GM18519 (cell line): ENCODE measurements at regions not wholly inside any gene's neighbourhood (a gene's known extent, or its start where the extent isn't known, plus 50 kb on each side); places are given as distances from the start of the nearest gene placed in this dataset.

Experiments used
- ATAC-seq: cut with Tn5 transposase; IDR thresholded peaks from one replicate; pipeline ENCODE4 v1.9.1; 2021; ENCODE audit warnings: mild to moderate bottlenecking, moderate library complexity; ENCODE audit not compliant: unreplicated experiment, low FRiP score

GRCh38 chr12:4032924-4033615 is 159.9 kb upstream of the PARP11 start:
- ATAC-seq: no peak

GRCh38 chr12:4031703-4032291 is 158.6 kb upstream of the PARP11 start:
- no peak for ATAC-seq

- ATAC-seq: no peak
Observed at GRCh38 chr12:4030929-4031702, 157.9 kb upstream of the PARP11 start.

GRCh38 chr12:4027412-4027811 is 154.2 kb upstream of the PARP11 start:
- ATAC-seq: no peak

- no peak for ATAC-seq
Observed at GRCh38 chr12:4026517-4026916, 153.3 kb upstream of the PARP11 start.

GRCh38 chr12:4026020-4026358 is 152.8 kb upstream of the PARP11 start:
- ATAC-seq: no peak

- no peak for ATAC-seq
Observed at GRCh38 chr12:4025181-4026019, 152.2 kb upstream of the PARP11 start.

- no peak for ATAC-seq
Observed at GRCh38 chr12:4024701-4025100, 151.5 kb upstream of the PARP11 start.

- ATAC-seq: no peak
Observed at GRCh38 chr12:4015225-4016091, 142.3 kb upstream of the PARP11 start.

GRCh38 chr12:4014858-4015224 is 141.6 kb upstream of the PARP11 start:
- ATAC-seq: no peak

- ATAC-seq: no peak
Observed at GRCh38 chr12:4014444-4014843, 141.2 kb upstream of the PARP11 start.

GRCh38 chr12:4012977-4013968 is 140.1 kb upstream of the PARP11 start:
- ATAC-seq: no peak

GRCh38 chr12:4012073-4012472 is 138.9 kb upstream of the PARP11 start:
- no peak for ATAC-seq

- no peak for ATAC-seq
Observed at GRCh38 chr12:4011597-4011996, 138.4 kb upstream of the PARP11 start.

GRCh38 chr12:4009979-4010704 is 136.9 kb upstream of the PARP11 start:
- no peak for ATAC-seq

GRCh38 chr12:4006743-4007142 is 133.5 kb upstream of the PARP11 start:
- ATAC-seq: no peak

- ATAC-seq: no peak
Observed at GRCh38 chr12:4005851-4006430, 132.7 kb upstream of the PARP11 start.

GRCh38 chr12:4003576-4003975 is 130.4 kb upstream of the PARP11 start:
- ATAC-seq: no peak
